MM.1S (cell line): ENCODE measurements at regions not wholly inside any gene's neighbourhood (a gene's known extent, or its start where the extent isn't known, plus 50 kb on each side); places are given as distances from the start of the nearest gene placed in this dataset.

Source experiments
- DNase-seq: peaks from one replicate; pipeline ENCODE4 v3.0.0-alpha.2; 2015
- H2AFZ ChIP-seq: fragments of 300-600 bp; sonication (generic); 2 replicates; pipeline ENCODE4 v1.6.0; 2016; ENCODE audit warnings: antibody characterized with exemption, low read length
- H3F3A ChIP-seq: fragments of 300-600 bp; sonication (generic); 2 replicates; pipeline ENCODE4 v1.6.1; 2016; ENCODE audit warnings: mild to moderate bottlenecking, antibody characterized with exemption, low read length, moderate library complexity, mixed read lengths; ENCODE audit not compliant: insufficient read depth
- H3K27ac ChIP-seq: fragments of 300-600 bp; sonication (generic); 2 replicates; pipeline ENCODE4 v1.5.1; 2016; ENCODE audit warnings: mild to moderate bottlenecking, low read length
- H3K27me3 ChIP-seq: fragments of 300-600 bp; sonication (generic); replicated peaks from 2 replicates; pipeline ENCODE4 v1.6.0; 2016; ENCODE audit warnings: low read length; ENCODE audit not compliant: insufficient read depth
- H3K36me3 ChIP-seq: fragments of 300-600 bp; sonication (generic); replicated peaks from 2 replicates; pipeline ENCODE4 v1.6.1; 2016; ENCODE audit warnings: mild to moderate bottlenecking, low read length, mixed read lengths; ENCODE audit not compliant: insufficient read depth
- H3K4me1 ChIP-seq: fragments of 300-600 bp; sonication (generic); 2 replicates; pipeline ENCODE4 v1.6.1; 2016; ENCODE audit warnings: low read length, mixed read lengths
- H3K4me2 ChIP-seq: fragments of 300-600 bp; sonication (generic); 2 replicates; pipeline ENCODE4 v1.6.0; 2016; ENCODE audit warnings: low read depth, low read length
- H3K4me3 ChIP-seq: fragments of 300-600 bp; sonication (generic); 2 replicates; pipeline ENCODE4 v1.5.1; 2016; ENCODE audit warnings: low read length, mixed read lengths
- H3K79me2 ChIP-seq: fragments of 300-600 bp; sonication (generic); 2 replicates; pipeline ENCODE4 v1.6.1; 2016; ENCODE audit warnings: mixed run types, low read length, mixed read lengths
- H3K9ac ChIP-seq: fragments of 300-600 bp; sonication (generic); 2 replicates; pipeline ENCODE4 v1.6.1; 2016; ENCODE audit warnings: low read length, mixed read lengths
- H3K9me2 ChIP-seq: fragments of 300-600 bp; sonication (generic); replicated peaks from 2 replicates; pipeline ENCODE4 v1.6.1; 2016; ENCODE audit warnings: mild to moderate bottlenecking, low read length, mixed read lengths; ENCODE audit not compliant: insufficient read depth
- H3K9me3 ChIP-seq: fragments of 300-600 bp; sonication (generic); replicated peaks from 2 replicates; pipeline ENCODE4 v1.6.1; 2016; ENCODE audit warnings: mild to moderate bottlenecking, low read length, mixed read lengths; ENCODE audit not compliant: insufficient read depth
- H4K20me1 ChIP-seq: fragments of 300-600 bp; sonication (generic); 2 replicates; pipeline ENCODE4 v1.6.1; 2016; ENCODE audit warnings: mild to moderate bottlenecking, low read length, moderate library complexity, mixed read lengths; ENCODE audit not compliant: insufficient read depth
- EZH2 ChIP-seq: fragments of 300-600 bp; sonication (generic); optimal IDR thresholded peaks from 2 replicates; pipeline ENCODE3; 2017; ENCODE audit warnings: low read depth, mild to moderate bottlenecking, antibody characterized with exemption, low read length, mixed read lengths
- EZH2phosphoT487 ChIP-seq: fragments of 300-600 bp; sonication (generic); IDR thresholded peaks from 2 replicates; pipeline ENCODE4 v1.6.1; 2018; ENCODE audit warnings: antibody characterized with exemption, low read length
- TF ChIP-seq, protein P1 (sequence below): fragments of 300-600 bp; sonication (generic); IDR thresholded peaks from 2 replicates; pipeline ENCODE4 v1.5.1; 2016; ENCODE audit warnings: antibody characterized with exemption, low read length, mixed read lengths

DNA sequence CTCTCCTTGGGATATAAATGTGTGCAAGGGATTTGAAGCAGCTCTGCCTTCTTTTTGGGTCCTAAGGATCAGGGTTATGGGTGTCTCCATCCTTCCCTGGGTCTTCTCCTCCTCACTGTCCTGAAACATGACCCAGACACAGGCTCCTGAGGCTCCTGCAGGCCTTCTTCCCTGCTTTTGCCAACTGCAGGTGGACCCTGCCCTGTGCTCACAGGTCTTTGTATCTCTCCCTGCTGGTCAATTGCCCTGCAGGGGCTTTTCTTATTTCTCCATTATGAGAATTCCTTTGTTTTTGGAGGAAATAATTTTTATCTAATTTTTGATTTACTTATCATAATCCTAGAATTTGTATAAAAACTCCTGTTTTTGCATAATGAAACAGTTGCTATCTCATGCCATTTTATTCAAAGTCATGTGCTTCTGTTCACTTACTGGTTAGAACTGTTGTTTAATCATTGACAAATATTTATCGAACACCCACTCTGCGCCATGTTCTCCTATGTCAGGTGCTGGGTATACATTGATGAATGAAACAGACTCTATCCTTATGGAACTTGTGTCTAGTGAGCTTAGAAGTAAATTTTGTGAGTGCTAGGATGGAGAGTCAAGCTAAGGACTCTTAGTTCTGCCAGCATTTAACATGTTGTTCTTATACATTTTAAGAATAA is 89.7 kb upstream of the TOP3B start:
- H3K27ac ChIP-seq, result no peak overlapping the region
- no peak for TF ChIP-seq EZH2phosphoT487
- no peak for TF ChIP-seq EZH2
- TF ChIP-seq, protein P1, sequence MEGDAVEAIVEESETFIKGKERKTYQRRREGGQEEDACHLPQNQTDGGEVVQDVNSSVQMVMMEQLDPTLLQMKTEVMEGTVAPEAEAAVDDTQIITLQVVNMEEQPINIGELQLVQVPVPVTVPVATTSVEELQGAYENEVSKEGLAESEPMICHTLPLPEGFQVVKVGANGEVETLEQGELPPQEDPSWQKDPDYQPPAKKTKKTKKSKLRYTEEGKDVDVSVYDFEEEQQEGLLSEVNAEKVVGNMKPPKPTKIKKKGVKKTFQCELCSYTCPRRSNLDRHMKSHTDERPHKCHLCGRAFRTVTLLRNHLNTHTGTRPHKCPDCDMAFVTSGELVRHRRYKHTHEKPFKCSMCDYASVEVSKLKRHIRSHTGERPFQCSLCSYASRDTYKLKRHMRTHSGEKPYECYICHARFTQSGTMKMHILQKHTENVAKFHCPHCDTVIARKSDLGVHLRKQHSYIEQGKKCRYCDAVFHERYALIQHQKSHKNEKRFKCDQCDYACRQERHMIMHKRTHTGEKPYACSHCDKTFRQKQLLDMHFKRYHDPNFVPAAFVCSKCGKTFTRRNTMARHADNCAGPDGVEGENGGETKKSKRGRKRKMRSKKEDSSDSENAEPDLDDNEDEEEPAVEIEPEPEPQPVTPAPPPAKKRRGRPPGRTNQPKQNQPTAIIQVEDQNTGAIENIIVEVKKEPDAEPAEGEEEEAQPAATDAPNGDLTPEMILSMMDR, result no peak
- no peaks in the 10 kb centered on the region for H4K20me1 ChIP-seq
- no peak overlapping the region for H2AFZ ChIP-seq
- DNase-seq, result no peak
- H3K27me3 ChIP-seq, result no peaks in the 10 kb centered on the region
- no peaks in the 10 kb centered on the region for H3K9me3 ChIP-seq
- no peaks in the 10 kb centered on the region for H3K9me2 ChIP-seq
- no peaks in the 10 kb centered on the region for H3K36me3 ChIP-seq
- no peaks in the 10 kb centered on the region for H3K4me1 ChIP-seq
- no peak overlapping the region for H3K4me3 ChIP-seq
- H3K9ac ChIP-seq, result no peak overlapping the region
- no peaks in the 10 kb centered on the region for H3K79me2 ChIP-seq
- no peak overlapping the region for H3K4me2 ChIP-seq
- no peaks in the 10 kb centered on the region for H3F3A ChIP-seq

DNA sequence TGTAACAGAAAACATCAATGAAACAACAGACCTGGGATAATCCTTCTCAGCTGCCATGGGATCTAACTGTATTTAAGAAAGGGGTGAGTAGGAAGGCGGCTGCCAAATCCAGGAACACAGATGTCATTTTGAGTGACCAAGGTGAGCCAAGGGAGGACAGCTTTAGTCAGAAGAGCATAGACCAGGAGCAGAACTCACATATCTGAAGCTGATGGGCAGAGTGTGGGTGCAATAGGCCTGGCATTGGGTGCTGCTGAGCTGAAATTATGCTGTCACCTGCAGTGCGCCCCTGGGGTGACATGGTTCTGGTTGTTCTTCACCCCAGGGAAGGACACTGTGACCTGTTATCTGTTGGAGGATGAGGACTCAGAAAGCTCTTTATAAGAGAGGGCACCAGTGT is 88.9 kb upstream of the TOP3B start:
- H2AFZ ChIP-seq, result no peak overlapping the region
- no peak overlapping the region for H3K9ac ChIP-seq
- H3K36me3 ChIP-seq, result no peaks in the 10 kb centered on the region
- H3K27me3 ChIP-seq, result no peaks in the 10 kb centered on the region
- no peaks in the 10 kb centered on the region for H3K4me1 ChIP-seq
- no peak overlapping the region for H3K4me3 ChIP-seq
- TF ChIP-seq, protein P1, result no peak
- TF ChIP-seq EZH2, result no peak
- TF ChIP-seq EZH2phosphoT487, result no peak
- H3K27ac ChIP-seq, result no peak overlapping the region
- H4K20me1 ChIP-seq, result no peaks in the 10 kb centered on the region
- DNase-seq, result no peak
- no peaks in the 10 kb centered on the region for H3K79me2 ChIP-seq
- H3K9me2 ChIP-seq, result no peaks in the 10 kb centered on the region
- no peaks in the 10 kb centered on the region for H3F3A ChIP-seq
- no peak overlapping the region for H3K4me2 ChIP-seq
- no peaks in the 10 kb centered on the region for H3K9me3 ChIP-seq

DNA sequence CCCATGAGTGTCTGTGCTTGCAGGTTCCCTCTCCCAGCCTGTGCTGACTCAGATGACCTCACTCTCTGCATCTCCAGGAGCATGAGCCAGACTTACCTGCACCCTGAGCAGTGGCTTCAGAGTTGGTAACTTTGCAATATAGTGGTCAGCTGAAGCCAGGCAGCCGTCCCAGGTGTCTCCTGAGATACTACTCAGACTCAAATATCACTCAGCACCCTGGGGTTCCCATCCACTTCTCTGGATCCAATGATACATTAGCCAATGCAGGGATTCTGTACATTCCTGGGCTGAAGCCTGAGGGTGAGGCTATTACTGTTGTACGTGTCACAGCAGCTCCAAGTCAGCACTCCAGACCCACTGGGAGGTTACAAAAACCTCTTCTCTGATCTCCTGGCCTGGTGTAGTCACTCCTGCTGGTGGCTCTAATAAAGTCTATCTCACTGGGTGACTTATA is 87.8 kb upstream of the TOP3B start:
- no peak overlapping the region for H3K9ac ChIP-seq
- H3K9me3 ChIP-seq, result no peaks in the 10 kb centered on the region
- H3K4me3 ChIP-seq, result no peak overlapping the region
- H2AFZ ChIP-seq, result no peak overlapping the region
- no peaks in the 10 kb centered on the region for H3K79me2 ChIP-seq
- no peaks in the 10 kb centered on the region for H3K27me3 ChIP-seq
- no peaks in the 10 kb centered on the region for H3K9me2 ChIP-seq
- H3K27ac ChIP-seq, result no peak overlapping the region
- TF ChIP-seq, protein P1, result no peak
- TF ChIP-seq EZH2 (no peak), EZH2phosphoT487 (no peak)
- H4K20me1 ChIP-seq, result no peaks in the 10 kb centered on the region
- DNase-seq, result no peak
- H3K36me3 ChIP-seq, result no peaks in the 10 kb centered on the region
- H3K4me2 ChIP-seq, result no peak overlapping the region
- no peaks in the 10 kb centered on the region for H3F3A ChIP-seq
- no peaks in the 10 kb centered on the region for H3K4me1 ChIP-seq
